Neural cell (in vitro differentiated cells): ENCODE measurements at regions not wholly inside any gene's neighbourhood (a gene's known extent, or its start where the extent isn't known, plus 50 kb on each side); places are given as distances from the start of the nearest gene placed in this dataset.

Experiments
- RAD21 ChIP-seq: fragments of 450-650 bp; conservative IDR thresholded peaks from 2 replicates; pipeline ENCODE4 v1.6.1; 2014; ENCODE audit warnings: antibody characterized with exemption, mild to moderate bottlenecking, moderate library complexity
- TF ChIP-seq, protein P1 (sequence below): fragments of 450-650 bp; IDR thresholded peaks from 2 replicates; pipeline ENCODE4 v1.5.1; 2014; ENCODE audit warnings: antibody characterized with exemption, mild to moderate bottlenecking, moderate library complexity; ENCODE audit not compliant: poor library complexity, severe bottlenecking

DNA sequence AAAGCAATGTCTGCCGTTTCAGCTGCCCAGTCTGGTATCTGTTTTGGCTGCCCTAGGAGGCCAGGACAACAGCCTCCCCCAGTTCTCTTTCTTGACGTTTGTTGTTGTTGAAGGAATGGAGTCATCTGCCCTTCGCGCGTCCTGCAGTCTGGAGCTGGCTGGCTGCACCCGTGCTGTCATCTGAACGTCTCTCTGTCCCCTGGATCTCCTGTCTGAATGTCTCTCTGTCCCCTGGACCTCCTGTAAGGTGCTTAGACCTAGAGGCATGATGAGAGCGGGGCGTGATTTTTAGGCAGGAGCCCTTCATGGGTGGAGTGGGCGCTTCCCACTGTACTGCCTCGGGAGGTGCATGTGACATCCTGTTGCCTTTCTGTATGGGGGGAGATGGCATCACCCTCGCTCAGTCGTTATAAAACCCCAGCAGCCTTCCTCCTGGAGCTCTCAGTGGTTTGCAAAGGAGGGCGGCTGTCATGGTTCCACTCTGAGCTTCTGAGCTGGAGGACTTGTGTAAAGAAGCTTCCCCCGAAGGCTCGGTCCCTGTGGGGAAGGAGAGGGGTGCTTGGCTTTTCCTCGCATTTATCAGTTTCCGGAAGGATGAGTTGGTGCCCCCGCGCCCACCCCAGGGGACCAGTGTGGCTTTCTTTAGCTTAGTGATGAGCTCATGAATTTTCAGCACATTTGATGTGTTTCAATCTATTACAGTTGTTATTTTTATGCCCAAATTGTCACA is 49.8 kb upstream of the OLFM1 start:
- TF ChIP-seq, protein P1, sequence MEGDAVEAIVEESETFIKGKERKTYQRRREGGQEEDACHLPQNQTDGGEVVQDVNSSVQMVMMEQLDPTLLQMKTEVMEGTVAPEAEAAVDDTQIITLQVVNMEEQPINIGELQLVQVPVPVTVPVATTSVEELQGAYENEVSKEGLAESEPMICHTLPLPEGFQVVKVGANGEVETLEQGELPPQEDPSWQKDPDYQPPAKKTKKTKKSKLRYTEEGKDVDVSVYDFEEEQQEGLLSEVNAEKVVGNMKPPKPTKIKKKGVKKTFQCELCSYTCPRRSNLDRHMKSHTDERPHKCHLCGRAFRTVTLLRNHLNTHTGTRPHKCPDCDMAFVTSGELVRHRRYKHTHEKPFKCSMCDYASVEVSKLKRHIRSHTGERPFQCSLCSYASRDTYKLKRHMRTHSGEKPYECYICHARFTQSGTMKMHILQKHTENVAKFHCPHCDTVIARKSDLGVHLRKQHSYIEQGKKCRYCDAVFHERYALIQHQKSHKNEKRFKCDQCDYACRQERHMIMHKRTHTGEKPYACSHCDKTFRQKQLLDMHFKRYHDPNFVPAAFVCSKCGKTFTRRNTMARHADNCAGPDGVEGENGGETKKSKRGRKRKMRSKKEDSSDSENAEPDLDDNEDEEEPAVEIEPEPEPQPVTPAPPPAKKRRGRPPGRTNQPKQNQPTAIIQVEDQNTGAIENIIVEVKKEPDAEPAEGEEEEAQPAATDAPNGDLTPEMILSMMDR: no peak
- no peak for TF ChIP-seq RAD21
